ENCODE measurements at regions not wholly inside any gene's neighbourhood (a gene's known extent, or its start where the extent isn't known, plus 50 kb on each side); places are given as distances from the start of the nearest gene placed in this dataset.

DNA sequence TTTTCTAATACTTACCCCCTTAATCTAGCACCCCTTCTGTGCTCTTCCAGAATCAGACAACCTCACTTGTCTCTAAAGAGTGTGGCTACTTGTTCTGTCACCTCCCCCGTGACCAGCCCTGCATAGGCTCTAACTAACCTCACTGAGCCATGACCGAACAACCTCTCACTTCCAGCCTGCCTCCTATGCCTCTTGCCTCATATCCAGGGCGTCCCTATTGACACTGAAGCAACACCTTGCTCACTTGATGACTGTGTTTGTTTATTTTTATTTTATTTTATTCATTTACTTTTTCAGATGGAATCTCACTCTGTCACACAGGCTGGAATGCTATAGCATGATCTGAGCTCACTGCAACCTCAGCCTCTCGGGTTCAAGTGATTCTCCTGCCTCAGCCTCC, 235.1 kb upstream of the B3GALT2 start:
- TF ChIP-seq, protein P1, sequence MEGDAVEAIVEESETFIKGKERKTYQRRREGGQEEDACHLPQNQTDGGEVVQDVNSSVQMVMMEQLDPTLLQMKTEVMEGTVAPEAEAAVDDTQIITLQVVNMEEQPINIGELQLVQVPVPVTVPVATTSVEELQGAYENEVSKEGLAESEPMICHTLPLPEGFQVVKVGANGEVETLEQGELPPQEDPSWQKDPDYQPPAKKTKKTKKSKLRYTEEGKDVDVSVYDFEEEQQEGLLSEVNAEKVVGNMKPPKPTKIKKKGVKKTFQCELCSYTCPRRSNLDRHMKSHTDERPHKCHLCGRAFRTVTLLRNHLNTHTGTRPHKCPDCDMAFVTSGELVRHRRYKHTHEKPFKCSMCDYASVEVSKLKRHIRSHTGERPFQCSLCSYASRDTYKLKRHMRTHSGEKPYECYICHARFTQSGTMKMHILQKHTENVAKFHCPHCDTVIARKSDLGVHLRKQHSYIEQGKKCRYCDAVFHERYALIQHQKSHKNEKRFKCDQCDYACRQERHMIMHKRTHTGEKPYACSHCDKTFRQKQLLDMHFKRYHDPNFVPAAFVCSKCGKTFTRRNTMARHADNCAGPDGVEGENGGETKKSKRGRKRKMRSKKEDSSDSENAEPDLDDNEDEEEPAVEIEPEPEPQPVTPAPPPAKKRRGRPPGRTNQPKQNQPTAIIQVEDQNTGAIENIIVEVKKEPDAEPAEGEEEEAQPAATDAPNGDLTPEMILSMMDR (IDR thresholded peaks at IDR 0.05) = no peak

DNA sequence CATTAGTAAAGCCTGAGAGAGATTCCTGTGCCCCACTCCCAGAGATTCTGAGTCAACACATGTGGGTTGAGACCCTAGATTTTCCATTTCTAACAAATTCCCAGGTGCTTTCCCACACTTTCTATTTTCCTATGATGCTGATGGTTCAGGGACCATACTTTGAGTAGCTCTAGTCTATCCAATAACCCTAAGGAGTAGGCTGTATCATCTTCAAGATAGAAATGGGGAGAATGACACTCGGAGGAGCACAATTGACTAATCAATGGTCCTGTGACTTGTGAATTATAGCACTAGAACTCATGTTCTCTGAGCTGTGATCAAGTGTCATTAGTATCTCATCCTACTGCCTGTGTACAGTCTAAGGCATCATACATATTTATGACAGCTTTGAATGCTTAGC, 232.9 kb upstream of the B3GALT2 start:
- peak overlapping the region; percentile 62 for H3K4me3 ChIP-seq
- no peak for DNase-seq (ENCODE audit: low spot score)
- TF ChIP-seq, protein P1 (IDR thresholded peaks at IDR 0.05) = no peak

More for the DNA sequence above, 235.1 kb upstream of the B3GALT2 start:
- Histone ChIP-seq H3K27ac (no peak overlapping the region), H3K4me3 (no peak overlapping the region)
- DNase-seq (ENCODE audit: low spot score) = no peak

DNA sequence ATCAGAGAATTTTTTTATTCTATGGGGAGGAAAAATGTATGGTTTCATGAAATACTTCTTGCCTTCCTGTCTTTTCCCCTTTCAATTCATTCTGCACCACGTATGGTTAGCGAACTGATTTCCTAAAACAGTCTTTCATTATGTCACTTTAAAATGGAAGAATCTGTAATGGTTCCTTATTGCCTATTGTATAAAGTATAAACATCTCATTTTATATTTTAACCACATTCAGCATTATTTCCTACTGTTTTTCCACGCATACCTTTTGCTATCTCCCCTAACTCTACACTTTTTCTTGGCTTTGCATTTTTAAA, 232.3 kb upstream of the B3GALT2 start:
- no peak for DNase-seq (ENCODE audit: low spot score)
- TF ChIP-seq, protein P1 (IDR thresholded peaks at IDR 0.05) = no peak
- no peak overlapping the region for H3K27ac ChIP-seq
- peak overlapping the region; percentile 62 for H3K4me3 ChIP-seq

More for the DNA sequence above, 232.9 kb upstream of the B3GALT2 start:
- H3K27ac ChIP-seq = no peak overlapping the region

DNA sequence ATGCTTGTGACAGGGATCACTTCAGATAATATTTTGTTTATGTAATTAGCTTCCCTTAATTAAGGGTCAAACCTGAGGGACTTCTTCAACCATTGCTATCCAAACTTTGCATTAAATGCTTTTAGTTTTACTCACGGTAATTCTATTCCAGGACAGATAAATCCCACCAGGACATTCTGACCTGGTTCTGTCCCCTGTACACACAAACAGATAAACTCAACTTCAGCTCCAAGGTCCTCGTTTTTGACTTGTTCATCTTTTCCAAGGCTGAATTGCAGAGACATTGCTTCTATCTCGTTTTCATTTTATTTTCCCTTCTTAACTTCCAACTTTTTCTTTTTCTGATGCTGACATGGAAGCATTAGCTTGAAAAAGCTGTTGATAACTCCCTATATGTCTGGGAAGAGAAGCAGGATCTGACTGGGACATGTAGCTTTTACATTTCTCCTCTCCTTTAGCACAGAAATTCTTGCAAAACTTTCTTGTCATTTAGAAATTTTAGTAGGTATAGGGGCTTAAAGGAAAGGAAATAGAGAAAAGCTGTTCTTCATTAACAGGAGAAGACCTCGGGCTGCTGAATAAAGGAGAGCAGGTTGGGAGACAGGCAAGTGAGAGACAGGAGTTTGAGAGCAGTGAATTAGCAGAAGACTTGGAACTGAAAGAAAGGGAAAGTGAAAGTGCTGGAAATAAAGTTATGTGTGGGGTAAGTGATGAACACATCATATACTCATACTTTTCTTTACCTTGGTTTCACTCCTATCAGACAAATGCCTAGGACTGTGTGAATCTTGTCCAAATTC, 231.7 kb upstream of the B3GALT2 start:
- TF ChIP-seq, protein P1 (IDR thresholded peaks at IDR 0.05) = no peak
- H3K27ac ChIP-seq = no peak overlapping the region
- H3K4me3 ChIP-seq = peak overlapping the region; percentile 62
- no peak for DNase-seq (ENCODE audit: low spot score)

DNA sequence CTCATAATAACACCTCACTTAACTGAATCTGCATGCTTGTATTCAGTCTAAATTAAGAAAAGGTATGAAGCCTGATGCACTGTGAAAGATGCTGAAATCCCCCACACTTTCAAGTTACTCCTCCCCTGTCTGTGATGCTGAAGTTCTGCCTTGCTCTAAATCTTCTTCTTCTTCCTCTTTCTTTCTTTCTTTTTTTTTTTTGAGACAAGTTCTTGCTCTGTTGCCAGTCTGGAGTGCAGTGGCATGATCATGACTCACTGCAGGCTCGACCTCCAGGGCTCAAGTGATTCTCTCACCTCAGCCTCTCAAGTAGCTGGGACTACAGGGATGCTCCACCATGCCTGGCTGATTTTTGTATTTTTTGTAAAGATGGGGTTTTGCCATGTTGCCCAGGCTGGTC, 231.0 kb upstream of the B3GALT2 start:
- Histone ChIP-seq H3K4me3 (peak overlapping the region; percentile 62), H3K27ac (no peak overlapping the region)
- DNase-seq (ENCODE audit: low spot score) = no peak
- TF ChIP-seq, protein P1 (IDR thresholded peaks at IDR 0.05) = no peak

DNA sequence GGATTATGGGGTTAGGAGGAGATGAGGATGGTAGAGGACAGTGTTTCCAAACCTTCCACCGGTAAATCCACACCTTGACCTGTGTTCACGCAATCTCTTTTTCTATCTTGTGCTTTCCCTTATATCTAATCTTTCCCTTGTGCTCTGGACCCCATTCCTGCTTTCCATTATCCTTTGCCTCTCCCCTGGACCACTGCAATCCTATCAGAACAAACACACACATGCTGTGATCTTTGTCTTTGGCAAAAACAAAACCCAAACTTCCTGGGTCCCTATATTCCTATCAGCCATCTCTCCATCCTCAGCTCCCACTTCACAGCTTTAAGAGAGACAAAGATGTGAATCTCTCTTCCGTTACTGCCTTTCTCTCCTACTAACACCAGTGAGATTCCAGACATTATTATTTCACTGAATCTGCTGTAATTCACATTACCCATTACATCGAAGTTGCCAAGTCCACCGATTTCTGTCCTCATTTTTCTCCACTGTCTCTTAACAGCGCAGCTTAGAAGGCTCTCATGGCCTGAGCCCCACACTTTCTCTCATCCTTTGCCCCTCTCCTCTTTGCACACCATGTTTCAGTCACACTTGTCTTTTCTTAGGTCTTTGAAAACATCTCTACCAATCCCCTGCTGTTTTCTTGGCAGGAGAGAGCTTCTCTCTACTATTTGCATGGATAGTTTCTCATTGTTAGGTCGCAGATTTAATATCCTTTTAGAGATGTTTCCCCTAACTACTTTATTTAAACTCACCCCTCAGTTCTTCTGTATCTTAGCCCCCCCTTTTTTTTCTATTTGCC, 230.0 kb upstream of the B3GALT2 start:
- TF ChIP-seq, protein P1 (IDR thresholded peaks at IDR 0.05) = no peak
- DNase-seq (ENCODE audit: low spot score) = no peak

More for the DNA sequence above, 230.0 kb upstream of the B3GALT2 start:
- Histone ChIP-seq H3K4me3 (no peak overlapping the region), H3K27ac (no peak overlapping the region)
